Endothelial cell (in vitro differentiated cells): ENCODE measurements at regions not wholly inside any gene's neighbourhood (a gene's known extent, or its start where the extent isn't known, plus 50 kb on each side); places are given as distances from the start of the nearest gene placed in this dataset.
A peak's percentile ranks its signal among the peaks of the same experiment; 100 is the strongest.

Experiments
- DNase-seq: peaks from one replicate; pipeline ENCODE4 v3.0.0; 2021; ENCODE audit warnings: low spot score
- H3K27ac Mint-ChIP-seq: one replicate; pipeline ENCODE4 v1.8.0; 2021; ENCODE audit warnings: mixed read lengths, inconsistent platforms; ENCODE audit not compliant: unreplicated experiment
- H3K27me3 Mint-ChIP-seq: one replicate; pipeline ENCODE4 v1.8.0; 2021; ENCODE audit warnings: mild to moderate bottlenecking, moderate library complexity, mixed read lengths, inconsistent platforms; ENCODE audit not compliant: unreplicated experiment
- H3K36me3 Mint-ChIP-seq: one replicate; pipeline ENCODE4 v1.8.0; 2021; ENCODE audit warnings: mild to moderate bottlenecking, low read depth, mixed read lengths, inconsistent platforms; ENCODE audit not compliant: unreplicated experiment
- H3K4me1 Mint-ChIP-seq: one replicate; pipeline ENCODE4 v1.8.0; 2021; ENCODE audit warnings: mild to moderate bottlenecking, mixed read lengths, inconsistent platforms; ENCODE audit not compliant: unreplicated experiment
- H3K4me3 Mint-ChIP-seq: one replicate; pipeline ENCODE4 v1.8.0; 2021; ENCODE audit warnings: mild to moderate bottlenecking, mixed read lengths, inconsistent platforms; ENCODE audit not compliant: unreplicated experiment
- H3K9me3 Mint-ChIP-seq: one replicate; pipeline ENCODE4 v1.8.0; 2021; ENCODE audit warnings: mixed read lengths, inconsistent platforms; ENCODE audit not compliant: unreplicated experiment
- TF ChIP-seq, protein P1 (sequence below): fragments of 200-600 bp; sonication (generic); IDR thresholded peaks from one replicate; pipeline ENCODE4 v1.5.0; 2021; ENCODE audit warnings: antibody characterized with exemption; ENCODE audit not compliant: unreplicated experiment

DNA sequence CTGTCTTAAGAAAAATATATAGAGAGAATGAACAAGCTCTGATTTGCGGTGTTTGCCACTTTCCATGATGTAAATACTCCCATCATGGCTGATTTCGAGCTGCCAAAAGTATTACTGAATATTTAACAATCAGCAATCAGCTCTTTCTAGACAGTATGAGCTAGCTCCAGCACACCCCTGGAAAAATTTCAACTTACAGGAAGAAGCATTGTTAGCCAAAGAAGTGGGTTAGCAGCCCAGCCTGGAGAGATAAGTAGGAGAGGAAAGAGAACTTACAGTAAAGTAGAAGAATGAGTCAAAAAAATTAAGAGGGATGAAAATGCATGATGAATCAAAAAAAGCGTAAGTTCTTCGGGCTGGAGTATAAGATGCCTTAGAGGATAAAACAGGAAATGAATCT, 60.6 kb upstream of the ANK3 start:
- Mint-ChIP-seq H3K4me3 (no peak overlapping the region), H3K27ac (no peak overlapping the region), H3K36me3 (no peaks in the 10 kb centered on the region), H3K27me3 (peaks cover 3% of the 10 kb centered on the region), H3K4me1 (peaks cover 40% of the 10 kb centered on the region), H3K9me3 (no peaks in the 10 kb centered on the region)
- TF ChIP-seq, protein P1, sequence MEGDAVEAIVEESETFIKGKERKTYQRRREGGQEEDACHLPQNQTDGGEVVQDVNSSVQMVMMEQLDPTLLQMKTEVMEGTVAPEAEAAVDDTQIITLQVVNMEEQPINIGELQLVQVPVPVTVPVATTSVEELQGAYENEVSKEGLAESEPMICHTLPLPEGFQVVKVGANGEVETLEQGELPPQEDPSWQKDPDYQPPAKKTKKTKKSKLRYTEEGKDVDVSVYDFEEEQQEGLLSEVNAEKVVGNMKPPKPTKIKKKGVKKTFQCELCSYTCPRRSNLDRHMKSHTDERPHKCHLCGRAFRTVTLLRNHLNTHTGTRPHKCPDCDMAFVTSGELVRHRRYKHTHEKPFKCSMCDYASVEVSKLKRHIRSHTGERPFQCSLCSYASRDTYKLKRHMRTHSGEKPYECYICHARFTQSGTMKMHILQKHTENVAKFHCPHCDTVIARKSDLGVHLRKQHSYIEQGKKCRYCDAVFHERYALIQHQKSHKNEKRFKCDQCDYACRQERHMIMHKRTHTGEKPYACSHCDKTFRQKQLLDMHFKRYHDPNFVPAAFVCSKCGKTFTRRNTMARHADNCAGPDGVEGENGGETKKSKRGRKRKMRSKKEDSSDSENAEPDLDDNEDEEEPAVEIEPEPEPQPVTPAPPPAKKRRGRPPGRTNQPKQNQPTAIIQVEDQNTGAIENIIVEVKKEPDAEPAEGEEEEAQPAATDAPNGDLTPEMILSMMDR: no peak
- no peak for DNase-seq

DNA sequence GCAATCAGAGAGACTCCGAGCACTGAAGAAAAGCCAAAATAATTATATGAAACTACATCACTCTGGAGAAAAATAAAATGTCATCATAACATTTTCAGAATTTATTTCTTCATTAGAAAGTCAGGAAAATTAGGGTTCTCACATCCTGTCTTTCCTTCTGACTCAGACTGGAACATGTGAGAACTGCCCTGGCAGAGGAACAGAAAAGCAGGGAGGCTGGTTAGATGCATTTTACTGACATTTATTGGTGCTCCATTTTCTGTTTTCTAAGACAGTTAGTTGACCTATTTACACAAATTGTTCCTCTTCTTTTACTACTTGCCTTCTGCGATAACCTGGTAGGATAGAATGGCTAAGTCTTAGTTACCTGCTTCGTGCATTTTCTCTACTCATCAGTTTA, 58.6 kb upstream of the ANK3 start:
- Mint-ChIP-seq H3K36me3 (no peaks in the 10 kb centered on the region), H3K4me3 (no peak overlapping the region), H3K27me3 (peaks cover 3% of the 10 kb centered on the region), H3K27ac (no peak overlapping the region), H3K9me3 (no peaks in the 10 kb centered on the region), H3K4me1 (peaks cover 26% of the 10 kb centered on the region)
- no peak for DNase-seq
- TF ChIP-seq, protein P1: no peak

DNA sequence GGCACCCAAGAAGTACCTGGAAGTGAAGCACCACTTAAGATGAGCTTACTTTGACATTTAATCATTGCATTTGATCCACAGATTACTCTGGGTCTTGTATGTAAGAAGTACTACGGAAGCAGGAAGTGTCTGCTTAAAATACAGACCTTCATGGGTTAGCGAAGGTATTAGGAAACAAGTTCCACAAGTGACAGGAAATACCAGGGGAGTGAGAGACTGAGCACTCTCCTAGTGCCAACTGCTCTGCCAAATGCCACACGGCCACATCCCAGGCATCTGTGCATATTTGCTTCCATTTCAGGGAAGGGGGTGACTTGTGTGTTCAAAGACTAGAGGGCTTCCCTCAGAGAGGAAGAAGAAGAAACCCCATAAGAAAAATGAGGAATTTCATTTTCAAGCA, 57.2 kb upstream of the ANK3 start:
- Mint-ChIP-seq H3K9me3 (no peaks in the 10 kb centered on the region), H3K4me1 (peaks cover 25% of the 10 kb centered on the region), H3K36me3 (no peaks in the 10 kb centered on the region), H3K27me3 (peaks cover 3% of the 10 kb centered on the region), H3K27ac (no peak overlapping the region), H3K4me3 (no peak overlapping the region)
- TF ChIP-seq, protein P1: no peak
- no peak for DNase-seq

- Mint-ChIP-seq H3K27me3 (peaks cover 3% of the 10 kb centered on the region), H3K36me3 (no peaks in the 10 kb centered on the region), H3K4me3 (no peak overlapping the region), H3K9me3 (no peaks in the 10 kb centered on the region), H3K4me1 (peaks cover 25% of the 10 kb centered on the region), H3K27ac (no peak overlapping the region)
- DNase-seq: no peak
- TF ChIP-seq, protein P1: no peak
Measured at GRCh38 chr10:60446070-60446833, 56.6 kb upstream of the ANK3 start.

DNA sequence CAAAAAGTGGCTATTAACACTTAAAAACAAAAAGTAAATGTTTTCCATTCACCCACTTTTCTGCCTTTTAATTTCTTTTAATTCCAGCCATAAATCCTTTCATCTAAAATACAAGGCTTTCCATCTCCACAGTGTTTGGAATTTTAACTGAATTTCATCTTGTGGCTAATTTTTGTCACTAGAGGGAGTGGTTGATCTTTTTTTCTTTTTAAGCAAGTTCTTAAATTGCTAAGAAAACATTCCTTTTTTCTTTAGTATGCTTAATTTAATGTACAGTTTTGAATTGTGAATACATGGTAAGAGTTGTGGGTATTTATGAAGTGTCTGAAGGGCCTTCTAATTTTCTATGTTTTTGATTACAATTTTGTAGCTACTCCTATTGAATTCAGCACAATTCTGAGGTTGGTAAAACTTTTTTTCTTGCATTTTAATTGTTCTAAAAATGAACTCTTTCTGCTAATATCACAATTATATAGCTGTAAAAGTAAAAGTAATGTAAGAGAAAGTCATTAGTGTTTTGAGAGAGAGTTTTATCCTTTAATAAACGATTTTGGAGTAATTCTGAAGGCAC, 54.9 kb upstream of the ANK3 start:
- peaks cover 21% of the 10 kb centered on the region for H3K4me1 Mint-ChIP-seq
- H3K4me3 Mint-ChIP-seq: no peak overlapping the region
- no peaks in the 10 kb centered on the region for H3K27me3 Mint-ChIP-seq
- no peaks in the 10 kb centered on the region for H3K9me3 Mint-ChIP-seq
- DNase-seq: no peak
- H3K36me3 Mint-ChIP-seq: no peaks in the 10 kb centered on the region
- TF ChIP-seq, protein P1: peak; percentile 74
- no peak overlapping the region for H3K27ac Mint-ChIP-seq
